ENCODE measurements at regions not wholly inside any gene's neighbourhood (a gene's known extent, or its start where the extent isn't known, plus 50 kb on each side); places are given as distances from the start of the nearest gene placed in this dataset.

DNA sequence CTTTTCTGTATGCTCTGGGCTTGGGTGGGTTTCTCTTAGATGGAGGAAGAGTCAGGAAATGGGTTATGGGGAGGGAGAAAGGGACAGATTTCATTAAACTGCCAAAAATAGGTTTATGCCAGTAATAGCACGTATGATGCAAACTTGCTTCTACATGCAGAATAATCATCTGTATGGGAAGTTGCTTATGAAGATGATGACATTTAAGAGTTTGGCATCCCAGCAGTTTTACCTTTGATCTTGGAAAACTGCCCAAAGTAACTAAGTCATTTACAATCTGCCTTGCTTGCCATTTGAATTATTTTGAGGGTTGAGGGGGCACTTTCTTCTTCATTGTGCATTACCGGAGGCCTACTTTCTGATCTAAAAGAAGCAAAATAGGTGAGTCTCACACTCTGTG, 282.9 kb upstream of the ANKRD55 start:
- TF ChIP-seq CTCF (IDR thresholded peaks at IDR 0.05) (no peak), MXI1 (IDR thresholded peaks at IDR 0.05; ENCODE audit: low read depth, low read length) (no peak), ELF1 (IDR thresholded peaks at IDR 0.05) (no peak), SMC3 (IDR thresholded peaks at IDR 0.05; ENCODE audit: low read depth, low read length) (no peak), RCOR1 (IDR thresholded peaks at IDR 0.05; ENCODE audit: low read length) (no peak), USF1 (IDR thresholded peaks at IDR 0.05; ENCODE audit: borderline replicate concordance, low read depth) (no peak), FOSL2 (IDR thresholded peaks at IDR 0.05; ENCODE audit: borderline replicate concordance, low read depth) (no peak), CHD2 (IDR thresholded peaks at IDR 0.05; ENCODE audit: low read length, partially characterized antibody) (no peak)
